HL-60 (cell line): ENCODE measurements at regions not wholly inside any gene's neighbourhood (a gene's known extent, or its start where the extent isn't known, plus 50 kb on each side); places are given as distances from the start of the nearest gene placed in this dataset.

ENCODE experiments used
- DNase-seq, 2 experiments: peaks; one replicate each; pipeline ENCODE4 v3.0.0-alpha.2; 2010 to 2020; ENCODE audit warnings: low read depth in 1 of 2, low spot score in 1 of 2
- H3K27ac ChIP-seq: fragments of 250-450 bp; sonication (Bioruptor Pico); replicated peaks from 2 replicates; pipeline ENCODE4 v1.5.1; 2020; ENCODE audit warnings: mild to moderate bottlenecking, moderate library complexity
- H3K27me3 ChIP-seq: fragments of 250-450 bp; sonication (Bioruptor Pico); 2 replicates; pipeline ENCODE4 v1.5.1; 2021; ENCODE audit warnings: mild to moderate bottlenecking, moderate library complexity; ENCODE audit not compliant: insufficient read depth, poor library complexity, severe bottlenecking
- H3K4me3 ChIP-seq: replicated peaks from 2 replicates; pipeline ENCODE4 v1.5.1; 2011; ENCODE audit warnings: mild to moderate bottlenecking, control low read depth, low read length; ENCODE audit not compliant: insufficient read depth
- GABPA ChIP-seq: IDR thresholded peaks from 2 replicates; pipeline ENCODE4 v1.6.1; 2012; ENCODE audit warnings: low read depth
- POLR2AphosphoS5 ChIP-seq: IDR thresholded peaks from 2 replicates; pipeline ENCODE4 v1.6.1; 2012; ENCODE audit warnings: low read depth
- REST ChIP-seq: IDR thresholded peaks from 2 replicates; pipeline ENCODE4 v1.6.1; 2012; ENCODE audit warnings: low read depth; ENCODE audit not compliant: insufficient replicate concordance
- SPI1 ChIP-seq: IDR thresholded peaks from 2 replicates; pipeline ENCODE4 v1.6.1; 2012; ENCODE audit warnings: low read depth, mild to moderate bottlenecking, borderline replicate concordance
- TF ChIP-seq, protein P1 (sequence below): IDR thresholded peaks from one replicate; pipeline ENCODE4 v1.5.1; 2011; ENCODE audit warnings: low read length, control low read depth, inconsistent platforms; ENCODE audit not compliant: insufficient read depth

- Histone ChIP-seq H3K4me3 (no peak overlapping the region), H3K27me3 (no peaks in the 10 kb centered on the region), H3K27ac (no peak overlapping the region)
- DNase-seq = no peak
- no peak for TF ChIP-seq GABPA
- no peak for TF ChIP-seq SPI1
- no peak for TF ChIP-seq REST
- TF ChIP-seq, protein P1, sequence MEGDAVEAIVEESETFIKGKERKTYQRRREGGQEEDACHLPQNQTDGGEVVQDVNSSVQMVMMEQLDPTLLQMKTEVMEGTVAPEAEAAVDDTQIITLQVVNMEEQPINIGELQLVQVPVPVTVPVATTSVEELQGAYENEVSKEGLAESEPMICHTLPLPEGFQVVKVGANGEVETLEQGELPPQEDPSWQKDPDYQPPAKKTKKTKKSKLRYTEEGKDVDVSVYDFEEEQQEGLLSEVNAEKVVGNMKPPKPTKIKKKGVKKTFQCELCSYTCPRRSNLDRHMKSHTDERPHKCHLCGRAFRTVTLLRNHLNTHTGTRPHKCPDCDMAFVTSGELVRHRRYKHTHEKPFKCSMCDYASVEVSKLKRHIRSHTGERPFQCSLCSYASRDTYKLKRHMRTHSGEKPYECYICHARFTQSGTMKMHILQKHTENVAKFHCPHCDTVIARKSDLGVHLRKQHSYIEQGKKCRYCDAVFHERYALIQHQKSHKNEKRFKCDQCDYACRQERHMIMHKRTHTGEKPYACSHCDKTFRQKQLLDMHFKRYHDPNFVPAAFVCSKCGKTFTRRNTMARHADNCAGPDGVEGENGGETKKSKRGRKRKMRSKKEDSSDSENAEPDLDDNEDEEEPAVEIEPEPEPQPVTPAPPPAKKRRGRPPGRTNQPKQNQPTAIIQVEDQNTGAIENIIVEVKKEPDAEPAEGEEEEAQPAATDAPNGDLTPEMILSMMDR = no peak
- TF ChIP-seq POLR2AphosphoS5 = no peak
Measured at GRCh38 chr1:228821252-228821651, 86.0 kb downstream of the RHOU start.

DNA sequence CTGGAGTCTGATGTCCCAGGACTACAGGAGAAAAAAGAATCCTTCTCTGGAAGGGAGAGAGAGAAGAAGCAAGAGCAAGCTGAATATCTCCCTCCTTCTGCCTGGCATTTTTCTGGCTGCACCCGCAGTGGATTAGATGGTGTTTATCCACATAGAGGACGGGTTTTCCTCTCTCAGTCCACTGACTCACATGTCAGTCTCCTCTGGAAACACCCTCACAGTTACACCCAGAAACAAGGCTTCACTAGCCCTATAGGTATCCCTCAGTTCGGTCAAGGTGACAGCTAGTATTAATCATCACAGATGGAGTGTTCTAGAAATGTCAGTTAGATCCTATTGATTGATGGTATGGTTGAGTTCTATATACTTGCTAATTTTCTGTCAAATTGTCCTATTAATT is 87.9 kb downstream of the RHOU start:
- Histone ChIP-seq H3K4me3 (no peak overlapping the region), H3K27me3 (no peaks in the 10 kb centered on the region), H3K27ac (no peak overlapping the region)
- TF ChIP-seq REST = no peak
- TF ChIP-seq, protein P1 = no peak
- DNase-seq = no peak

DNA sequence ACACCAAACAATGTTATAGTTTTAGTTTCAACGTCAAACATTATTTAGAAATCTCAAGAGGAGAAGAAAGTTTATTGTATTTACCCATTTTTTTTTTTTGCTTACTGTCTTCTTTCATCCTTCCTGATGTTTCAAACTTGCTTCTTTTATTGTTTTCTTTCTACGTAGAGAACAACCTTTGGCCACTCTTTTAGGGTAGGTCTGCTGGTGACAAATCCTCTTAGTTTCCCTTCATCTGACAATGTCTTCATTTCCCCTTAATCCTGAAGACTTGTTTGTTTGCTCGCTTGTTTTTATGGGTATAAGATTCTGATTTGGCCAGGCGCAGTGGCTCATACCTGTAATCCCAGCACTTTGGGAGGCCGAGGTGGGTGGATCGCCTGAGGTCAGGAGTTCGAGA is 89.1 kb downstream of the RHOU start:
- H3K4me3 ChIP-seq = no peak overlapping the region
- TF ChIP-seq GABPA (no peak), SPI1 (no peak), POLR2AphosphoS5 (no peak)
- no peak for DNase-seq

DNA sequence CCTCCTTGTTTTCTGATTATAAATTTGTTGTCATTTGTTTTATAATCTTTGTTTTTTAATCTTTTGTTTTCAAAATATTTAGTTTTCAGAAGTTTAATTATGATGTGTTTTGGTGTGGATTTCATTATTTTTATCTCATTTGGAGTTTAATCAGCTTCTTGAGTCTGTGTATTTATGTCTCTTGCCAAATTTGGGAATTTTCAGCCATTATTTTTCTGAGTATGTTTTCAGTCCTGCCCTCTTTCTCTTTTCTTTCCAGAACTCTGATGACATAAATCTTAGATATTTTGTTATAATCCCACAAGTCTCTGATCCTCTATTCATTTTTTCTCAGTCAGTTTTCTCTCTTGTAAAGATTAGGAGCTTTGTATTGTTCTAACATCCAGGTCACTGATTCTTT is 89.8 kb downstream of the RHOU start:
- H3K27ac ChIP-seq = no peak overlapping the region
- DNase-seq = no peak
- TF ChIP-seq REST = no peak
- no peak for TF ChIP-seq SPI1
- no peak for TF ChIP-seq GABPA
- TF ChIP-seq, protein P1 = no peak
- TF ChIP-seq POLR2AphosphoS5 = no peak
- H3K27me3 ChIP-seq = no peaks in the 10 kb centered on the region
- H3K4me3 ChIP-seq = no peak overlapping the region

More for the DNA sequence above, 89.1 kb downstream of the RHOU start:
- Histone ChIP-seq H3K27ac (no peak overlapping the region), H3K27me3 (no peaks in the 10 kb centered on the region)
